Keratinocyte (primary cell): ENCODE measurements at regions not wholly inside any gene's neighbourhood (a gene's known extent, or its start where the extent isn't known, plus 50 kb on each side); places are given as distances from the start of the nearest gene placed in this dataset.
"Not testable (repeated sequence)": the region's sequence is repeated elsewhere in the genome, so short reads cannot be mapped to it uniquely, and the experiment has no call there.

Source experiments
- CTCF ChIP-seq, 3 experiments: IDR thresholded peaks in 1 of 3; conservative IDR thresholded peaks in 1 of 3; optimal IDR thresholded peaks in 1 of 3; 2 replicates in 2 of 3; 3 replicates in 1 of 3; pipeline versions ENCODE3 to v1.5.1; 2011; ENCODE audit warnings: low read length in 3 of 3, mild to moderate bottlenecking in 3 of 3, moderate library complexity in 2 of 3, control low read depth in 1 of 3, inconsistent platforms in 1 of 3; ENCODE audit not compliant: insufficient read depth in 2 of 3; ENCODE audit errors: extremely low read depth in 1 of 3
- EZH2 ChIP-seq: IDR thresholded peaks from one replicate; pipeline ENCODE4 v1.6.1; 2012; ENCODE audit warnings: inconsistent platforms, mild to moderate bottlenecking, low read length, moderate library complexity

GRCh38 chr18:60178224-60178623 is 194.4 kb downstream of the MC4R start:
- TF ChIP-seq CTCF (optimal IDR thresholded peaks at IDR 0.05 in 1 of 3, IDR thresholded peaks at IDR 0.05 in 1 of 3, conservative IDR thresholded peaks at IDR 0.05 in 1 of 3; ENCODE audit: extremely low read depth in 1 of 3, insufficient read depth in 2 of 3, low read length in 3 of 3); EZH2: not testable (repeated sequence)
